K562 (cell line): ENCODE measurements at regions not wholly inside any gene's neighbourhood (a gene's known extent, or its start where the extent isn't known, plus 50 kb on each side); places are given as distances from the start of the nearest gene placed in this dataset.

ENCODE experiments used
- ATAC-seq: fragments of 200-7000 bp; cut with Tn5 transposase; 3 replicates; pipeline ENCODE4 v1.9.1; 2020; ENCODE audit warnings: moderate library complexity
- BruUV-seq: library from RNA; stranded (reverse); fragments of 400-500 nt; replicated peaks from 2 replicates; lab custom pipeline; 2021; lab: Mats Ljungman, UMichigan
- CTCF ChIA-PET: fragments of 300-600 bp; formaldehyde crosslinking; extraction: SDS; loops from one replicate; lab custom pipeline; 2021; ENCODE audit warnings: low intra/inter-chr PET ratio; lab: Yijun Ruan, JAX
- POLR2A ChIA-PET: fragments of 300-600, 350-650 bp; sonication (Branson Sonifier 250); formaldehyde crosslinking; extraction: SDS; loops from one replicate; lab custom pipeline; 2021; ENCODE audit warnings: antibody characterized with exemption, inconsistent platforms; lab: Yijun Ruan, JAX
- DNase-seq, 4 experiments: peaks; one replicate each; pipeline versions ENCODE4 v3.0.0 to v3.0.0-alpha.2; 2011 to 2018; ENCODE audit warnings: low spot score in 3 of 4, mixed read lengths in 3 of 4; ENCODE audit errors: extremely low read depth in 1 of 4
- FAIRE-seq: peaks from 2 replicates; lab custom pipeline; 2011; peaks lifted over from hg19 to GRCh38; lab: Jason Lieb, UNC
- H2AFZ ChIP-seq: 2 replicates; pipeline ENCODE4 v1.6.0; 2011; ENCODE audit warnings: low read depth, low read length, control low read depth, inconsistent platforms
- H3K27ac ChIP-seq: fragments of 200-600 bp; 3 replicates; pipeline ENCODE4 v1.8.0; 2011; ENCODE audit warnings: low read depth, mild to moderate bottlenecking, control low read depth, inconsistent platforms, low read length, moderate library complexity, mixed read lengths; ENCODE audit errors: extremely low read depth
- H3K27me3 ChIP-seq, 2 experiments: fragments of 300-600 bp in 1 of 2; 2 replicates in 1 of 2; 3 replicates in 1 of 2; pipeline versions ENCODE4 v1.6.0 to v1.8.0; 2011; ENCODE audit warnings: inconsistent platforms in 2 of 2, low read length in 2 of 2, mild to moderate bottlenecking in 1 of 2, mixed read lengths in 1 of 2, moderate library complexity in 1 of 2; ENCODE audit not compliant: control insufficient read depth in 2 of 2, insufficient read depth in 2 of 2
- H3K36me3 ChIP-seq: fragments of 300-600 bp; 3 replicates; pipeline ENCODE4 v1.8.0; 2011; ENCODE audit warnings: mild to moderate bottlenecking, low read length, inconsistent platforms; ENCODE audit not compliant: control insufficient read depth, insufficient read depth
- H3K4me1 ChIP-seq, 2 experiments: fragments of 200-600 bp in 1 of 2; replicated peaks in 1 of 2; 2 replicates in 1 of 2; 3 replicates in 1 of 2; pipeline versions ENCODE4 v1.5.1 to v1.8.0; 2011; ENCODE audit warnings: inconsistent platforms in 2 of 2, low read length in 2 of 2, mild to moderate bottlenecking in 1 of 2, mixed read lengths in 1 of 2, moderate library complexity in 1 of 2; ENCODE audit not compliant: control insufficient read depth in 2 of 2, insufficient read depth in 2 of 2
- H3K4me2 ChIP-seq: 2 replicates; pipeline ENCODE4 v1.6.1; 2011; ENCODE audit warnings: low read length, control low read depth, inconsistent platforms, mixed read lengths; ENCODE audit not compliant: insufficient read depth
- H3K4me3 ChIP-seq: fragments of 200-600 bp; sonication (generic), shearing (Covaris generic); 2 replicates; pipeline ENCODE4 v1.5.1; 2016; ENCODE audit warnings: control low read depth, inconsistent platforms
- H3K79me2 ChIP-seq: fragments of 200-600 bp; 3 replicates; pipeline ENCODE4 v1.8.0; 2011; ENCODE audit warnings: low read length, inconsistent platforms; ENCODE audit not compliant: control insufficient read depth, insufficient read depth
- H3K9ac ChIP-seq, 2 experiments: 2 replicates each; pipeline versions ENCODE4 v1.6.0 to v1.6.1; 2011; ENCODE audit warnings: low read depth in 2 of 2, low read length in 2 of 2, control low read depth in 1 of 2, inconsistent platforms in 1 of 2, mild to moderate bottlenecking in 1 of 2, mixed read lengths in 1 of 2; ENCODE audit not compliant: insufficient read depth in 1 of 2
- H3K9me1 ChIP-seq: one replicate; pipeline ENCODE4 v1.6.0; 2011; ENCODE audit warnings: inconsistent platforms, mild to moderate bottlenecking, low read length, moderate library complexity; ENCODE audit not compliant: control insufficient read depth, insufficient read depth
- H3K9me3 ChIP-seq: replicated peaks from 2 replicates; pipeline ENCODE4 v1.5.1; 2011; ENCODE audit warnings: low read depth, low read length, inconsistent platforms; ENCODE audit not compliant: control insufficient read depth, insufficient read depth
- H4K20me1 ChIP-seq: replicated peaks from 2 replicates; pipeline ENCODE4 v1.6.1; 2011; ENCODE audit warnings: low read length, inconsistent platforms, mixed read lengths; ENCODE audit not compliant: control insufficient read depth, insufficient read depth
- ESRRA ChIP-seq: fragments of 450-650 bp; IDR thresholded peaks from 2 replicates; pipeline ENCODE4 v1.6.1; 2014; ENCODE audit warnings: low read depth, mild to moderate bottlenecking, moderate library complexity, borderline replicate concordance
- FOXK2 ChIP-seq, 2 experiments: fragments of 450-650 bp; IDR thresholded peaks in 1 of 2; conservative IDR thresholded peaks in 1 of 2; 2 replicates each; pipeline ENCODE4 v1.6.1; 2016; ENCODE audit warnings: low read depth in 2 of 2, mild to moderate bottlenecking in 1 of 2
- HMG20B ChIP-seq: fragments of 250-450 bp; sonication (Bioruptor Pico); IDR thresholded peaks from 2 replicates; pipeline ENCODE4 v1.5.0; 2021; ENCODE audit warnings: mild to moderate bottlenecking
- ILF3 ChIP-seq: fragments of 450-650 bp; IDR thresholded peaks from 2 replicates; pipeline ENCODE4 v1.6.1; 2018; ENCODE audit warnings: antibody characterized with exemption, mild to moderate bottlenecking, moderate library complexity, borderline replicate concordance
- NELFE ChIP-seq: IDR thresholded peaks from 2 replicates; pipeline ENCODE4 v1.6.1; 2011; ENCODE audit warnings: mild to moderate bottlenecking; ENCODE audit not compliant: insufficient read depth, insufficient read length
- NFIX ChIP-seq: fragments of 250-450 bp; sonication (Bioruptor Pico); IDR thresholded peaks from 2 replicates; pipeline ENCODE4 v1.4.0; 2020; ENCODE audit warnings: low read depth, mild to moderate bottlenecking, moderate library complexity
- SIN3A ChIP-seq, 2 experiments: fragments of 150-350 bp in 1 of 2; IDR thresholded peaks; 2 replicates each; pipeline ENCODE4 v1.6.1; 2011 to 2016; ENCODE audit warnings: borderline replicate concordance in 2 of 2, low read depth in 2 of 2, low read length in 2 of 2, mild to moderate bottlenecking in 2 of 2, moderate library complexity in 2 of 2; ENCODE audit not compliant: control insufficient read depth in 1 of 2
- TAF7 ChIP-seq: fragments of 450-650 bp; IDR thresholded peaks from 2 replicates; pipeline ENCODE4 v1.6.1; 2016; ENCODE audit warnings: missing genetic modification characterization, missing compliant biosample characterization
- TEAD4 ChIP-seq, 2 experiments: sonication (generic) in 1 of 2; formaldehyde crosslinking in 1 of 2; IDR thresholded peaks; 2 replicates each; pipeline versions ENCODE4 v1.6.1 to v1.8.0; 2012 to 2022; ENCODE audit warnings: borderline replicate concordance in 1 of 2, inconsistent platforms in 1 of 2, low read length in 1 of 2, mild to moderate bottlenecking in 1 of 2, missing genetic modification reagents in 1 of 2
- ZC3H11A ChIP-seq: IDR thresholded peaks from 2 replicates; pipeline ENCODE4 v1.6.1; 2012; ENCODE audit warnings: low read depth, low read length, improper control_type of control experiment
- ZFP30 ChIP-seq: fragments of 250-450 bp; sonication (Bioruptor Pico); IDR thresholded peaks from 2 replicates; pipeline ENCODE4 v1.8.0; 2022; ENCODE audit warnings: moderate library complexity, mild to moderate bottlenecking, inconsistent platforms, borderline replicate concordance
- ZNF124 ChIP-seq: sonication (generic); formaldehyde crosslinking; IDR thresholded peaks from 2 replicates; pipeline ENCODE4 v1.8.1; 2022; ENCODE audit warnings: missing genetic modification reagents
- ZNF707 ChIP-seq: fragments of 250-450 bp; sonication (Bioruptor Pico); conservative IDR thresholded peaks from 2 replicates; pipeline ENCODE4 v1.8.0; 2022; ENCODE audit warnings: inconsistent platforms, mild to moderate bottlenecking, moderate library complexity
- WGBS: fragments of 100-300 bp; shearing (Covaris generic); methylation state at CpG from one replicate; pipeline ENCODE4 v1.1.6; 2016; ENCODE audit warnings: low coverage, mixed read lengths; ENCODE audit not compliant: insufficient coverage; ENCODE audit errors: missing lambda C conversion rate; 5-methylcytosine and 5-hydroxymethylcytosine counted together
- in situ Hi-C: fragments of 300-500 bp; cut with MboI; formaldehyde crosslinking; loops from 4 replicates; pipeline ENCODE4 v1.15.0; 2018; ENCODE audit warnings: inconsistent platforms, mixed read lengths
- intact Hi-C: fragments of 100-400 bp; cut with micrococcal nuclease; formaldehyde crosslinking; loops from 2 replicates; pipeline ENCODE4 v1.14.2; 2022
- TF ChIP-seq, protein P1 (sequence below), 2 experiments: IDR thresholded peaks; 2 replicates each; pipeline ENCODE4 v1.6.1; 2011; ENCODE audit warnings: borderline replicate concordance in 1 of 2, control low read depth in 1 of 2, low read depth in 1 of 2, low read length in 1 of 2, mild to moderate bottlenecking in 1 of 2, mixed read lengths in 1 of 2, moderate library complexity in 1 of 2; ENCODE audit not compliant: insufficient read depth in 1 of 2, insufficient read length in 1 of 2, poor library complexity in 1 of 2, severe bottlenecking in 1 of 2; ENCODE audit errors: extremely low read depth in 1 of 2
- TF ChIP-seq, protein P2 (sequence below): fragments of 450-650 bp; IDR thresholded peaks from 2 replicates; pipeline ENCODE4 v1.6.1; 2016; ENCODE audit warnings: antibody characterized with exemption
- TF ChIP-seq, protein P3 (sequence below): fragments of 250-450 bp; sonication (Bioruptor Pico); IDR thresholded peaks from 2 replicates; pipeline ENCODE4 v1.8.0; 2021; ENCODE audit warnings: moderate library complexity, mild to moderate bottlenecking, inconsistent platforms

DNA sequence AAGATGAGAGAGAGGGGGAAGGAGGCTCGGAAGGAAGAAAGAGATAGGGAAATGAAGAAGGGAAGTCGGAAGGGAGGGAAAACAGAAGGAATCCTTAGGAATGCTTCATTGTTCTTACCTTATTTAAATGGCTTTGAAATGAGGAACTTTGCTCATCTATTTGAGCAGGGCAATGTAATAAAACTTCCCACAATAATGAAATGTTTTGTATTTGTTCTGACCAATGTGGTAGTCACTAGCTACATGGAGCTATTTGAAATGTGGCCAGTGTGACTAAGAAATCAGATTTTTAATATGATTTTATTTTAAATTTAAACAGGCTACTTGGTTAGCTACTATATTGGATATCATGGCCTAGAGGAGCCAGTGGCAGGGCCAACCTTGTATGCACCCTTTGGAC lies 510.6 kb downstream of the HTR7 start:
- BruUV-seq, result no TSS peak
- no peak for ATAC-seq
- no CpG with 5 or more reads among the region's 2 CpGs for WGBS
- ChIA-PET POLR2A (no interaction called here), CTCF (no interaction called here)
- Histone ChIP-seq H3K27ac (no peak overlapping the region), H2AFZ (no peak overlapping the region), H3K4me1 (no peaks in the 10 kb centered on the region), H3K9me1 (no peaks in the 10 kb centered on the region), H3K9ac (no peak overlapping the region), H3K9me3 (no peaks in the 10 kb centered on the region), H4K20me1 (no peaks in the 10 kb centered on the region), H3K79me2 (no peaks in the 10 kb centered on the region), H3K27me3 (no peaks in the 10 kb centered on the region), H3K36me3 (no peaks in the 10 kb centered on the region), H3K4me2 (no peak overlapping the region), H3K4me3 (no peak overlapping the region)
- TF ChIP-seq ZFP30 (CRISPR knock-in tag), result no peak
- no peak for TF ChIP-seq ZNF707 (CRISPR knock-in tag)
- TF ChIP-seq ZC3H11A, result no peak
- TF ChIP-seq, protein P1, sequence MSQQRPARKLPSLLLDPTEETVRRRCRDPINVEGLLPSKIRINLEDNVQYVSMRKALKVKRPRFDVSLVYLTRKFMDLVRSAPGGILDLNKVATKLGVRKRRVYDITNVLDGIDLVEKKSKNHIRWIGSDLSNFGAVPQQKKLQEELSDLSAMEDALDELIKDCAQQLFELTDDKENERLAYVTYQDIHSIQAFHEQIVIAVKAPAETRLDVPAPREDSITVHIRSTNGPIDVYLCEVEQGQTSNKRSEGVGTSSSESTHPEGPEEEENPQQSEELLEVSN (IDR thresholded peaks at IDR 0.05; ENCODE audit: borderline replicate concordance in 1 of 2, extremely low read depth in 1 of 2, insufficient read depth in 1 of 2, insufficient read length in 1 of 2, low read depth in 1 of 2, low read length in 1 of 2, poor library complexity in 1 of 2, severe bottlenecking in 1 of 2), result no peak
- TF ChIP-seq, protein P2, sequence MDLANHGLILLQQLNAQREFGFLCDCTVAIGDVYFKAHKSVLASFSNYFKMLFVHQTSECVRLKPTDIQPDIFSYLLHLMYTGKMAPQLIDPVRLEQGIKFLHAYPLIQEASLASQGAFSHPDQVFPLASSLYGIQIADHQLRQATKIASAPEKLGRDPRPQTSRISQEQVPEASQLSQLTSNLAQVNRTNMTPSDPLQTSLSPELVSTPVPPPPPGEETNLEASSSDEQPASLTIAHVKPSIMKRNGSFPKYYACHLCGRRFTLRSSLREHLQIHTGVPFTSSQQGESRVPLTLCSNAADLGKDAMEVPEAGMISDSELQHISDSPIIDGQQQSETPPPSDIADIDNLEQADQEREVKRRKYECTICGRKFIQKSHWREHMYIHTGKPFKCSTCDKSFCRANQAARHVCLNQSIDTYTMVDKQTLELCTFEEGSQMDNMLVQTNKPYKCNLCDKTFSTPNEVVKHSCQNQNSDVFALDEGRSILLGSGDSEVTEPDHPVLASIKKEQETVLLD, result no peak
- no peak for TF ChIP-seq TEAD4 (IDR thresholded peaks at IDR 0.05; ENCODE audit: low read length)
- TF ChIP-seq TEAD4 (CRISPR knock-in tag; IDR thresholded peaks at IDR 0.05; ENCODE audit: borderline replicate concordance), result no peak
- TF ChIP-seq TAF7, result no peak
- TF ChIP-seq ILF3, result no peak
- TF ChIP-seq SIN3A (IDR thresholded peaks at IDR 0.05; ENCODE audit: borderline replicate concordance in 2 of 2, control insufficient read depth in 1 of 2, low read depth in 2 of 2, low read length in 2 of 2), result no peak
- TF ChIP-seq ESRRA, result no peak
- TF ChIP-seq NELFE, result no peak
- no peak for TF ChIP-seq HMG20B (CRISPR knock-in tag)
- TF ChIP-seq NFIX (CRISPR knock-in tag), result no peak
- no peak for TF ChIP-seq ZNF124 (CRISPR knock-in tag)
- TF ChIP-seq, protein P3, sequence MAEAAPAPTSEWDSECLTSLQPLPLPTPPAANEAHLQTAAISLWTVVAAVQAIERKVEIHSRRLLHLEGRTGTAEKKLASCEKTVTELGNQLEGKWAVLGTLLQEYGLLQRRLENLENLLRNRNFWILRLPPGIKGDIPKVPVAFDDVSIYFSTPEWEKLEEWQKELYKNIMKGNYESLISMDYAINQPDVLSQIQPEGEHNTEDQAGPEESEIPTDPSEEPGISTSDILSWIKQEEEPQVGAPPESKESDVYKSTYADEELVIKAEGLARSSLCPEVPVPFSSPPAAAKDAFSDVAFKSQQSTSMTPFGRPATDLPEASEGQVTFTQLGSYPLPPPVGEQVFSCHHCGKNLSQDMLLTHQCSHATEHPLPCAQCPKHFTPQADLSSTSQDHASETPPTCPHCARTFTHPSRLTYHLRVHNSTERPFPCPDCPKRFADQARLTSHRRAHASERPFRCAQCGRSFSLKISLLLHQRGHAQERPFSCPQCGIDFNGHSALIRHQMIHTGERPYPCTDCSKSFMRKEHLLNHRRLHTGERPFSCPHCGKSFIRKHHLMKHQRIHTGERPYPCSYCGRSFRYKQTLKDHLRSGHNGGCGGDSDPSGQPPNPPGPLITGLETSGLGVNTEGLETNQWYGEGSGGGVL (CRISPR knock-in tag), result no peak
- TF ChIP-seq FOXK2 (conservative IDR thresholded peaks at IDR 0.05 in 1 of 2, IDR thresholded peaks at IDR 0.05 in 1 of 2; ENCODE audit: low read depth in 2 of 2), result no peak
- no peak for FAIRE-seq
- in situ Hi-C loops (no loop called here), intact Hi-C loops (no loop called here)
- DNase-seq, result no peak
